ENCODE measurements at regions not wholly inside any gene's neighbourhood (a gene's known extent, or its start where the extent isn't known, plus 50 kb on each side); places are given as distances from the start of the nearest gene placed in this dataset.

GRCh38 chr22:27682437-27682836 lies 119.1 kb downstream of the MN1 start:
- DNase-seq: no peak

- DNase-seq: no peak
These were observed 116.7 kb downstream of the MN1 start for GRCh38 chr22:27684901-27685300.

DNA sequence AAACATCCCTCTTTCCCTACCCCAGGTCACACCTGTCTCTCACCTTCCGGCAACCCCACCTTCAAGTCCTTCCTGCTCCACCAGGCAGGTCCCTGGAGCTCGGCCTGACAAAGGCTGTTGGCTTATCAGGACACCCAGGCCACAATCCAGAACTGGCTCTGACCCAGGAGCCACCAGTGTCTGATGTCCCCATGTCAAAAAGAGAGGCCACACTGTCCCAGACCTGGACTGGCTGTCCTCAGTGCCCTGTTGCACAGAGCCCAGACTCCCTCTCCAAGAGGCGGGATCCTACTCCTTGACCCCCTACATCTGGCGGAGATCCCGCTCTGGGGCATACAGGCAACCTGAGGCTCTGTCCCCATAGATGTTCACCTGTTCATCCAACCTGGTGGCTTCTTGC lies 116.0 kb downstream of the MN1 start:
- no peak for DNase-seq

- no peak for DNase-seq
These were observed 115.6 kb downstream of the MN1 start for GRCh38 chr22:27685970-27686369.

- DNase-seq: no peak
These were observed 115.0 kb downstream of the MN1 start for GRCh38 chr22:27686534-27686933.

GRCh38 chr22:27687984-27688545 lies 113.5 kb downstream of the MN1 start:
- DNase-seq: no peak

DNA sequence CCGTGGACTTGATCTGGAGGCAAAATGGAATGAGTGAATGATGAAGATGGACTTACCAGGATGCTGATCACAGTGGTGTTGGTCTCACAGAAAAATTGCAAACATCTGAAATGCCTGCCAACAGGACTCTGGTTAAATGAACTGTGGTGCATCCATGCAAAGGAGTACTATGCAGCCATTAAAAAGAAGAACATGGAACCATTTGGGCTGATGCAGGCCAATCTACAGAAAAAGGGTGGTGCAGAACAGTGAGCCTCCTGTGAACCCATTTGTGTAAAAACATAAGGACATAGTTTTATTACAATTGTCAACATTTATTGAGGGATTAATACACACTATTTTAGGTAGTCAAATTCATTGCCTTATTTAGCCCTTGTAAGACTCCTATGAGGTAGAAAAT lies 111.9 kb downstream of the MN1 start:
- DNase-seq: no peak

GRCh38 chr22:27690599-27690998 lies 111.0 kb downstream of the MN1 start:
- DNase-seq: no peak

GRCh38 chr22:27692243-27692642 lies 109.3 kb downstream of the MN1 start:
- no peak for DNase-seq

GRCh38 chr22:27695925-27696324 lies 105.6 kb downstream of the MN1 start:
- no peak for DNase-seq

DNA sequence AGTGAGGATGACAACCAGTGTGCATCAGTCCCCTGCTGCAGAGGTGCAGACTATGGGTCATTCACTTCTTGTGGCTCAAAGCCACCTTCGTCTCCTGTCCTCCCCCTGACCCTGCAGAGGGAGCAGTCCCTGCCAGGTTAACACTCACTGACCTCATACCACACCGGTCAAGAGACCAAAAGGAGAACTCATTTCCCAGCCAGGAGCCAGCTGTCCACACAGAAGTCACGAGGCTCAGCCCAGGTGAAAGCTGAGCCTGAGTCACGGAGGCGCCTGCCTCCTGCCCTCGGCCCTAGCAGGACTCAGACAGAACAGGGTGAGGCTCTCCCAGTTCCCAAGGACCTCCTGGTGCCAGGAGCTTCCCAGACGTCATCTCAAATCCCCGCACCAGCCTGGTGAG lies 103.7 kb downstream of the MN1 start:
- DNase-seq: no peak

Data from activated CD4-positive, alpha-beta T cell treated with anti-CD3 and anti-CD28 coated beads, Interleukin-2, amount 50 U/mL, for 4 hours (primary cell).